Activated B cell treated with CpG ODN at 0.5 μM for 24 hours (primary cell): ENCODE measurements at regions not wholly inside any gene's neighbourhood (a gene's known extent, or its start where the extent isn't known, plus 50 kb on each side); places are given as distances from the start of the nearest gene placed in this dataset.

Experiments
- ATAC-seq: fragments of 200-7000 bp; cut with Tn5 transposase; one replicate; pipeline ENCODE4 v1.10.0; 2021; ENCODE audit warnings: low read depth, mild to moderate bottlenecking, moderate library complexity
- CTCF ChIA-PET: fragments of 350-600 bp; sonication (Branson Sonifier 250); formaldehyde crosslinking; loops from one replicate; lab custom pipeline; 2021; ENCODE audit warnings: antibody characterized with exemption; lab: Charles Lee
- POLR2A ChIA-PET: fragments of 350-600 bp; sonication (Branson Sonifier 250); formaldehyde crosslinking; loops from one replicate; lab custom pipeline; 2021; ENCODE audit warnings: antibody characterized with exemption; lab: Charles Lee
- DNase-seq: peaks from one replicate; pipeline ENCODE4 v3.0.0; 2022
- H3K27ac Mint-ChIP-seq: one replicate; pipeline ENCODE4 v1.8.0; 2020; ENCODE audit warnings: mixed read lengths
- H3K27me3 Mint-ChIP-seq: one replicate; pipeline ENCODE4 v1.8.0; 2021; ENCODE audit warnings: mixed read lengths
- H3K36me3 Mint-ChIP-seq: one replicate; pipeline ENCODE4 v1.8.0; 2021; ENCODE audit warnings: low read depth, mixed read lengths
- H3K4me1 Mint-ChIP-seq: one replicate; pipeline ENCODE4 v1.8.0; 2021; ENCODE audit warnings: mixed read lengths
- H3K4me3 Mint-ChIP-seq: one replicate; pipeline ENCODE4 v1.8.0; 2020; ENCODE audit warnings: mild to moderate bottlenecking, mixed read lengths
- H3K9me3 Mint-ChIP-seq: one replicate; pipeline ENCODE4 v1.8.0; 2020; ENCODE audit warnings: mixed read lengths
- intact Hi-C: fragments of 100-400 bp; cut with micrococcal nuclease; formaldehyde crosslinking; loops from one replicate; pipeline ENCODE4 v1.15.1; 2024
- TF ChIP-seq, protein P1 (sequence below): fragments of 200-600 bp; IDR thresholded peaks from one replicate; pipeline ENCODE4 v1.8.0; 2022; ENCODE audit warnings: antibody characterized with exemption, mild to moderate bottlenecking

DNA sequence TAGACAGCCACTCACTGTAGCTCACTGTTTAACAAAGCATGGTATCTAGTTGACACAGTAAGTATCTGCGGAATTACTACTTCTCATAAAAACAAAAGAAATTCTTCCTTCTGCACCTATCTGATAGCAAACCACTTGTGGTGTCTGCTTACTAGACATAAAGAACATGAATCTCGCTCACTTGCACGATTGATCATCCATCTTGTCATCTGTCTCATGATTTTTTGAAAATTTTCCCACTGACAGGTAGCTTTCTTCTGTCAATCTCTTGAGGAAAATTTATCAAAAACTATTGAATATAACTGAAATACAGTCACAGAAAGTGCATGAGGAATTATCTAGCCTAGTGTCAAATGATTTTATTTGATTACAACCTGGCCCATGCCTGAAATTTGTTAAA, 291.6 kb upstream of the ANO3 start:
- POLR2A ChIA-PET, result no interaction called here
- TF ChIP-seq, protein P1, sequence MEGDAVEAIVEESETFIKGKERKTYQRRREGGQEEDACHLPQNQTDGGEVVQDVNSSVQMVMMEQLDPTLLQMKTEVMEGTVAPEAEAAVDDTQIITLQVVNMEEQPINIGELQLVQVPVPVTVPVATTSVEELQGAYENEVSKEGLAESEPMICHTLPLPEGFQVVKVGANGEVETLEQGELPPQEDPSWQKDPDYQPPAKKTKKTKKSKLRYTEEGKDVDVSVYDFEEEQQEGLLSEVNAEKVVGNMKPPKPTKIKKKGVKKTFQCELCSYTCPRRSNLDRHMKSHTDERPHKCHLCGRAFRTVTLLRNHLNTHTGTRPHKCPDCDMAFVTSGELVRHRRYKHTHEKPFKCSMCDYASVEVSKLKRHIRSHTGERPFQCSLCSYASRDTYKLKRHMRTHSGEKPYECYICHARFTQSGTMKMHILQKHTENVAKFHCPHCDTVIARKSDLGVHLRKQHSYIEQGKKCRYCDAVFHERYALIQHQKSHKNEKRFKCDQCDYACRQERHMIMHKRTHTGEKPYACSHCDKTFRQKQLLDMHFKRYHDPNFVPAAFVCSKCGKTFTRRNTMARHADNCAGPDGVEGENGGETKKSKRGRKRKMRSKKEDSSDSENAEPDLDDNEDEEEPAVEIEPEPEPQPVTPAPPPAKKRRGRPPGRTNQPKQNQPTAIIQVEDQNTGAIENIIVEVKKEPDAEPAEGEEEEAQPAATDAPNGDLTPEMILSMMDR, result no peak
- CTCF ChIA-PET, result no interaction called here
- ATAC-seq (no peak), DNase-seq (no peak)
- intact Hi-C loops, result no loop called here
- Mint-ChIP-seq H3K9me3 (no peaks in the 10 kb centered on the region), H3K4me1 (peaks cover 14% of the 10 kb centered on the region), H3K27me3 (no peaks in the 10 kb centered on the region), H3K4me3 (no peak overlapping the region), H3K27ac (no peak overlapping the region), H3K36me3 (no peaks in the 10 kb centered on the region)

DNA sequence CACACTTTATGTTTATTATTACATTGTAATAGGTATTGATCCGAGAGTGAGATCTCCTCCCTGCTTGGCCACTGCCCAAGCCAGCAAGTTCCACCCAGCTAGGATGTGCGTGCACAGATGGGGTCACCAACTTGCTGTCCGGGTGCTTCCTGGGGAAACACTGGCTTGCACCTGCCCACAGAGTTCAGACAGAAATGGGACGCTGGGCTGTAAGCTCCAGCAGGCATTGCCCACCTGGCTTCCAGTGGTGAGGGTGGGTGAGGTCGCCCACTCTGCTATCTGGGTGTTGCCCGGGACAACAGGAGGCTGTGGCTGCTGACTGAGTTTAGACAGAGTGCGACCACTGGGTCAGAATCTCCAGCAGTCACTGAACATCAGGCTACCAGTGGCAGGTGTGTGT, 289.8 kb upstream of the ANO3 start:
- Mint-ChIP-seq H3K27ac (no peak overlapping the region), H3K9me3 (no peaks in the 10 kb centered on the region), H3K27me3 (no peaks in the 10 kb centered on the region), H3K4me1 (peaks cover 14% of the 10 kb centered on the region), H3K36me3 (no peaks in the 10 kb centered on the region), H3K4me3 (no peak overlapping the region)
- CTCF ChIA-PET, result no interaction called here
- POLR2A ChIA-PET, result no interaction called here
- intact Hi-C loops, result no loop called here
- DNase-seq (no peak), ATAC-seq (no peak)
- TF ChIP-seq, protein P1, result no peak

DNA sequence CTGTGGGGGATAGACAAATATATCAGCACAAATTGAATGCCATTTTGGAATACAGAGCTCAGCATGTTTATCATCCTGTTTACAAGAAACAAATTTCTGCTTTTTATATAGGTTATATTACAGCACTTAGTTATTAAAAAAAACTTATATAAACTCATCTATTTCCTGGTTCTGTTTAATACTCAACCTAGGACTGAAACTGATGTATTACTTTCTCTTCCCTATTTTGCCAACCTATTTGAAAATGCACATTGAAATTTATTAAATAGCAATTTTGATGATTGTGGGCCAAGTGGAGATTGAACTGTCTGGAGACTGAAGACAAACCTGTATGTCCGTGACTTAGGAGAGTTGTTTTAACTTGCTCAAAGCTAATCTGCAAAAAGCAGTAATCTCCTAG, 288.3 kb upstream of the ANO3 start:
- H3K27me3 Mint-ChIP-seq, result no peaks in the 10 kb centered on the region
- ChIA-PET CTCF (no interaction called here), POLR2A (no interaction called here)
- intact Hi-C loops, result loop anchor here (1.0 to 2.0 kb wide), 2 partner anchors 19 to 44 kb away; no protein-coding TSS in a partner anchor
- H3K4me1 Mint-ChIP-seq, result peaks cover 14% of the 10 kb centered on the region
- TF ChIP-seq, protein P1, result no peak
- ATAC-seq (peak; percentile 65), DNase-seq (no peak)
- H3K27ac Mint-ChIP-seq, result no peak overlapping the region
- no peaks in the 10 kb centered on the region for H3K9me3 Mint-ChIP-seq
- H3K36me3 Mint-ChIP-seq, result no peaks in the 10 kb centered on the region
- H3K4me3 Mint-ChIP-seq, result no peak overlapping the region

DNA sequence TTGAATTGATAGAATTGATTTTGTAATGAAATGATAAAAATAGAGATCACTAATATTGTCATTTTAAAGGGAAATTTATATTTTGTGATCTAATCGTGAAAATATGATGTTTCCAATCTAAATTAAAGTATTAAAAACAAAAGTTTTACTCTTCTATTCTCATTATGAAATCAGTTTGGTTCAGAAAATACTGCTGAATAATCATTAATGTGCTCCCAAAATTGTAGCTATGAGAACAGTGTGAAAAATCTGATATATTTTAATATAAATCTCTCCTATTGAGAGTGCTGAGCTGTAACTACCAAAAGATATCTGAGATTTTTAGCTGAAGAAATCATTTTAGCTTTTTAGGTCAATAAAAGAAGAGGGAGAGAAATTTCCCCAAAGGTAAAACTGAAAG, 287.5 kb upstream of the ANO3 start:
- Mint-ChIP-seq H3K4me3 (no peak overlapping the region), H3K27ac (no peak overlapping the region), H3K9me3 (no peaks in the 10 kb centered on the region), H3K4me1 (peaks cover 13% of the 10 kb centered on the region), H3K36me3 (no peaks in the 10 kb centered on the region), H3K27me3 (no peaks in the 10 kb centered on the region)
- intact Hi-C loops, result loop anchor here (2.0 kb wide), 1 partner anchor 18 kb away; no protein-coding TSS in a partner anchor
- TF ChIP-seq, protein P1, result no peak
- ATAC-seq (no peak), DNase-seq (no peak)
- POLR2A ChIA-PET, result no interaction called here
- CTCF ChIA-PET, result no interaction called here

DNA sequence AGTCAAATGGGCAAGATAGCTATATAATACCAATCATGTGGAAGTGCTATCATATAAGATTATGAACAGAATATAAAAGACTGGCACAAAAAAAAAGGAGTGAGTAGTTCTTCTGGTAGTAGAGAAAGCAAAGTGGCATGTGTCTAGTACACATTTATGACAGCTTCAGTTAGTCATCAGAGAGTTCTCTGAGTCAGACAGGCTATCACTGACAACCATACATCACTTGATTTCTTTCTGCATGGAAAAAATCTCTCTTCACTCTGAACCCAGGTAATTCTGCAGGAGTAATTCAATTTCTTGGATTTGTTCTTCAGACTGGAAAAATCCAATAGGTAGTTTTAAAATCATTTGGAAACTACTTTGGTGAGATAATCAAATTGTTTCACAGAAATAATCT, 286.8 kb upstream of the ANO3 start:
- Mint-ChIP-seq H3K4me3 (no peak overlapping the region), H3K4me1 (peaks cover 11% of the 10 kb centered on the region), H3K27me3 (no peaks in the 10 kb centered on the region), H3K9me3 (no peaks in the 10 kb centered on the region), H3K27ac (no peak overlapping the region), H3K36me3 (no peaks in the 10 kb centered on the region)
- ChIA-PET CTCF (no interaction called here), POLR2A (no interaction called here)
- ATAC-seq (no peak), DNase-seq (no peak)
- intact Hi-C loops, result loop anchor here (2.0 kb wide), 1 partner anchor 18 kb away; no protein-coding TSS in a partner anchor
- TF ChIP-seq, protein P1, result no peak
